HG03432 (cell line): ENCODE measurements at regions not wholly inside any gene's neighbourhood (a gene's known extent, or its start where the extent isn't known, plus 50 kb on each side); places are given as distances from the start of the nearest gene placed in this dataset.
A peak's percentile ranks its signal among the peaks of the same experiment; 100 is the strongest.

ENCODE experiments used
- ATAC-seq: cut with Tn5 transposase; IDR thresholded peaks from one replicate; pipeline ENCODE4 v1.9.1; 2021; ENCODE audit warnings: mild to moderate bottlenecking, moderate library complexity; ENCODE audit not compliant: unreplicated experiment

- no peak for ATAC-seq
Observed at GRCh38 chr2:195319548-195320412, 337.2 kb upstream of the SLC39A10 start.

GRCh38 chr2:195319112-195319460 is 337.9 kb upstream of the SLC39A10 start:
- no peak for ATAC-seq

GRCh38 chr2:195318440-195319111 is 338.4 kb upstream of the SLC39A10 start:
- ATAC-seq = peak; percentile 25

GRCh38 chr2:195317550-195317949 is 339.5 kb upstream of the SLC39A10 start:
- ATAC-seq = no peak

- no peak for ATAC-seq
Observed at GRCh38 chr2:195316486-195316885, 340.5 kb upstream of the SLC39A10 start.

- ATAC-seq = peak; percentile 90
Observed at GRCh38 chr2:195313962-195314361, 343.1 kb upstream of the SLC39A10 start.

DNA sequence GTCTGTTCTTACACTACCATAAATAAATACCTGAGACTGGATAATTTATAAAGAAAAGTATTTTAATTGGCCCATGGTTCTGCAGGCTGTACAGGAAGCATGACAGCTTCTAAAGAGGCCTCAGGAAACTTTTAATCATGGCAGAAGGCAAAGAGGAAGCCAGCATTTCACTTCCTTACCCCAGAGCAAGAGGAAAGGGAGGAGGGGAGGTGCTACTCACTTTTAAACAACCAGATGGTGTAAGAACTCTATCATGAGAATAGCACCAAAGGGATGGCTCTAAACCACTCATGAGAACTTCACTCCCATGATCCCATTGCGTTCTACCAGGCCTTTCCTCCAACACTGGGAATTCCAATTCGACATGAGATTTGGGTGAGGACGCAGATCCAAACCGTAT is 344.4 kb upstream of the SLC39A10 start:
- no peak for ATAC-seq

DNA sequence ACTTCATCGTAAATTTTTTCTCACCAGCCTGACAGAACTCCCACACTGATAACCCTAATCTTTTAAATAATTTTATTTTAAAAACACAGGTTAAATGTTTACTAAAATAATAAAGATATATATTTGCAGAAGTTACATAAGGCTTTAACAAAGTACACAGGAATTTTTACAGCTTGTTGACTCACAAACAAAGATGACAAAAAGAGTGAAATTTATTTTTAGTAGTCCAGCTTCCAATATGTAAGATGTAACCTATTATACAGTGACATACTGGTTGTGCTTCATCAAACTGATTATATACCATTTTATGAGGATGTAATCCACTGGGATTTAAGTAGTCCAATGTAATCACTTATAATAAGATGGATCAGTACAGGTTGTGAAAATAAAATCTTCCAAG is 348.9 kb upstream of the SLC39A10 start:
- no peak for ATAC-seq

DNA sequence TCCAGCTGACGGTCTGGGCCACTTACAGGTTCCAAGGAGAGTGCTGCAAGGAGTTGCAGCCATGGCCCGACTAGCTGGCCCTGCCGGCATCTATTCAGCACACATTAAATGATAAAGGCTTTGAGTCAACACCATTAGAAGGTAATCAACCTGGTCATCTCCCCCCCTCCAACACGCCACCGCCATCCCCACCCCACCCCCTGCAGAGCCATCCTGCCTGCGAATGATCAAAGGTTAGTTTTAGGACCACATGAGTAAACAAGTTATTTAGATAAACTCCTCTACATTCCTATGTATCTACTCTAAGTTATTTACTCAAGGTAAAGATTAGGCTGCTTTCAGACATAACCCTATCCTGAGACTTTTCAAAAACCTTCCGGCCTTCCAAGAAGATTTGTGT is 349.3 kb upstream of the SLC39A10 start:
- ATAC-seq = no peak

GRCh38 chr2:195304310-195304709 is 352.7 kb upstream of the SLC39A10 start:
- ATAC-seq = peak; percentile 70

GRCh38 chr2:195300631-195301030 is 356.4 kb upstream of the SLC39A10 start:
- ATAC-seq = no peak

- ATAC-seq = no peak
Observed at GRCh38 chr2:195299600-195299999, 357.4 kb upstream of the SLC39A10 start.

DNA sequence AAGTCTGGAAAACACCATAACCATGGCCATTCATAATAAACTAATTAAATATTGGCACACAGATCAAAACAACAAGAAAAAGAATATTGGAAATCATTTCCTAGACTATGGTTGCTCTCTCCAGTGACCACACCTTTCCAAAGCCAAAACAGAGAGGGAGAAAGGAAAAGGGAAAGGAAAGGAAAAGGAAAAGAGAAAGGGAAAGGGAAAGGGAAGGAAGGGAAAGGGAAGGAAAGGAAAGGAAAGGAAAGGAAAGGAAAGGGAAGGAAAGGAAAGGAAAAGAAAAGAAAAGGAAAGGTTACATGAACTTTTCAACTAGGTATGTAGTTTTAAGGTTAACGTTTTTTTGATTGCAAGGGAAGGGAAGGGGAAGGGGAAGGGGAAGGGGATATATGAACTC is 360.5 kb upstream of the SLC39A10 start:
- ATAC-seq = no peak

DNA sequence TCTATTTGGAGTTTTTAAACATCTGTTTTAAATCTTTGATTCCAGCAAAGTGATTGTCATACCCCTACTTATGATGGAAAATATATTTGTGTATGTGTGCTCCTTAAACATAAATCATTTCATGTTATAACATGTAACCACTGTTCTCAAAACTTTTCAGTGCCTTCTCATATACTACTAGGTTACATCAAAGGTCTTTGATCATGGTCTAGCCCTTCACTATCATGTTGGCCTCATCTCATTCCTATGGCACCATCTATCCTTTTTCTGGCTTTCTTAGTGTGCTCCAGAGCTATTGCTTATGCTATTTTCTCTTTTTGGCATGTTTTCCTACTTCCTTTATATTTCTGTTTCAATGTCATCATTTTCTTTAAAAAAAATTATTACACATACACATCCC is 367.9 kb upstream of the SLC39A10 start:
- no peak for ATAC-seq

DNA sequence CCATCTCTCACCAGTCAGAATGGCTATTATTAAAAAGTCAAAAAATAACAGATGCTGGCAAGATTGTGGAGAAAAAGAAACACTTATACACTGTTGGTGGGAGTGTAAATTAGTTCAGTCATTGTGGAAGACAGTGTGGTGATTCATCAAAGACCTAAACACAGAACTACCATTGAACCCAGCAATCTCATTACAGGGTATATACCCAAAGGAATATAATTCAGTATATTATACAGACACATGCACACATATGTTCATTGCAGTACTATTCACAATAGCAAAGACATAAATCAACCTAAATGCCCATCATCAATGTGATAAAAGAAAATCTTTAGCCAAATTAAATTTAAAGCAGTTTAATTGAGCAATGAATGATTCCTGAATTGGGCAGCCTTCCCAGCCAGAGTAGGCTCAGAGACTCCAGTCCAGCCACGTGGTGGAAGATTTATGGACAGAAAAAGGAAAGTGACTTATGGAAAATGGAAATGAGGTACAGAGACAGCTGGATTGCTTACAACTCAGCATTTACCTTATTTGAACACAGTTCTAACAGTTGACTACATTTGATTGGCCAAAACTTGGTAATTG is 377.1 kb upstream of the SLC39A10 start:
- ATAC-seq = no peak

- no peak for ATAC-seq
Observed at GRCh38 chr2:195270466-195271039, 386.5 kb upstream of the SLC39A10 start.

GRCh38 chr2:195269220-195269619 is 387.8 kb upstream of the SLC39A10 start:
- ATAC-seq = no peak

- ATAC-seq = no peak
Observed at GRCh38 chr2:195257979-195258378, 399.0 kb upstream of the SLC39A10 start.

- no peak for ATAC-seq
Observed at GRCh38 chr2:195252018-195252417, 405.0 kb upstream of the SLC39A10 start.

- ATAC-seq = no peak
Observed at GRCh38 chr2:195251214-195251613, 405.8 kb upstream of the SLC39A10 start.

DNA sequence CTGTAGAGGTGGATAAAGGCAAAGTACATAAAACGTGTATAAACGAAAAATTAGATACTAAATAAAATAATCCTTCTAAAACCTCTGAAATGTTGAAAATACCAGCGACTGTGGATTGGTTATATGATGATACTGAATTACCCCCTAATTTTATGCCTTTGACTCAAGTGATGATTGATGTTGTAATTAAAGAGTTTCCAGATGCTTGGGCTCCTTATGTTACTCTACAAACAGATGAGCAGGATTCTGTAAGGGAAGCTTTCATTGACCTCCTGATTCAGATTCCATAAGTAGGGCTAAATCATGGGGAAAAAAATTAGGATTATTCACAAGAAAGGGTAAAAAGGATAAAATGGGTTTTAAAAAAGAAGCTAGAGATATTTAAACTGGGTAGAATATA is 418.2 kb upstream of the SLC39A10 start:
- ATAC-seq = no peak

DNA sequence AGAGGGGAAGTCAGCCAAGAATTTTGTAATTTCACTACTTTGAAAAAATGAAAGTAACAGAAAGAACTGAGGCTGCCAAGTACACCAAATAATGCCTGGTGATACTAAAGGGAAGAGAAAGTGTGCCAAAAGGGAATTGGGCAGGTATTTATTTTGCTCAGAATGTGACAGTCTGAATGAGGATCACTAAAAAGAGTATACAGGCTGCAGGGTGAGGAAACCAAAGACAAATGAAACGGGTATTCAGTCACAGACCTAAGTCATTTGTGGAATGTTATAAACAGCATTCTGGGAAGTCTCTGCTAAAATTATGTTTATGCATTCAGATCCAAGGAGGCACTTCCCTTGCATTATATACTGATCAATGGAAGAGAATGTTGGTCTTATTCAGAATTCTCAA is 418.6 kb upstream of the SLC39A10 start:
- ATAC-seq = no peak
